ENCODE measurements at regions not wholly inside any gene's neighbourhood (a gene's known extent, or its start where the extent isn't known, plus 50 kb on each side); places are given as distances from the start of the nearest gene placed in this dataset.

- no peak for DNase-seq
Measured at GRCh38 chr15:31925541-31925940, 104.8 kb upstream of the CHRNA7 start.

GRCh38 chr15:31930967-31931366, 99.3 kb upstream of the CHRNA7 start:
- no peak for DNase-seq

- no peak for DNase-seq
Measured at GRCh38 chr15:31932576-31932975, 97.7 kb upstream of the CHRNA7 start.

- no peak for DNase-seq
Measured at GRCh38 chr15:31934821-31935220, 95.5 kb upstream of the CHRNA7 start.

- no peak for DNase-seq
Measured at GRCh38 chr15:31953478-31953877, 76.8 kb upstream of the CHRNA7 start.

- no peak for DNase-seq
Measured at GRCh38 chr15:31954374-31955172, 75.7 kb upstream of the CHRNA7 start.

- DNase-seq = no peak
Measured at GRCh38 chr15:31955734-31956133, 74.6 kb upstream of the CHRNA7 start.

- no peak for DNase-seq
Measured at GRCh38 chr15:31957581-31957980, 72.7 kb upstream of the CHRNA7 start.

- no peak for DNase-seq
Measured at GRCh38 chr15:31964586-31965307, 65.6 kb upstream of the CHRNA7 start.

GRCh38 chr15:31970007-31970406, 60.3 kb upstream of the CHRNA7 start:
- no peak for DNase-seq

- DNase-seq = no peak
Measured at GRCh38 chr15:31973197-31973596, 57.1 kb upstream of the CHRNA7 start.

- no peak for DNase-seq
Measured at GRCh38 chr15:31974154-31974794, 56.0 kb upstream of the CHRNA7 start.

GRCh38 chr15:31974855-31975829, 55.2 kb upstream of the CHRNA7 start:
- DNase-seq = peak; percentile 28

- DNase-seq = no peak
Measured at GRCh38 chr15:31975830-31976229, 54.5 kb upstream of the CHRNA7 start.

GRCh38 chr15:31977138-31977537, 53.2 kb upstream of the CHRNA7 start:
- no peak for DNase-seq

GRCh38 chr15:31977812-31978661, 52.3 kb upstream of the CHRNA7 start:
- peak; percentile 49 for DNase-seq

Measured in CD4-positive, alpha-beta T cell treated with Interleukin-21 for 1 hour (primary cell).